Left ventricle myocardium inferior (tissue), 1 donor: ENCODE measurements at regions not wholly inside any gene's neighbourhood (a gene's known extent, or its start where the extent isn't known, plus 50 kb on each side); places are given as distances from the start of the nearest gene placed in this dataset.

Source experiments
- DNase-seq: peaks from one replicate; pipeline ENCODE4 v3.0.0-alpha.2; 2020
- H3K27ac ChIP-seq: fragments of 200-600 bp; replicated peaks from 2 replicates; pipeline ENCODE4 v1.8.0; 2021
- H3K27me3 ChIP-seq: fragments of 200-600 bp; 2 replicates; pipeline ENCODE4 v1.8.0; 2021; ENCODE audit warnings: low read depth
- H3K36me3 ChIP-seq: fragments of 200-600 bp; 2 replicates; pipeline ENCODE4 v1.8.0; 2021
- H3K4me1 ChIP-seq: fragments of 200-600 bp; 2 replicates; pipeline ENCODE4 v1.8.0; 2021
- H3K4me3 ChIP-seq: fragments of 200-600 bp; 2 replicates; pipeline ENCODE4 v1.8.0; 2021; ENCODE audit warnings: mild to moderate bottlenecking, moderate library complexity
- H3K9me3 ChIP-seq: fragments of 200-600 bp; replicated peaks from 2 replicates; pipeline ENCODE4 v1.8.0; 2021
- CTCF ChIP-seq: fragments of 200-600 bp; IDR thresholded peaks from 2 replicates; pipeline ENCODE4 v1.8.0; 2021; ENCODE audit warnings: antibody characterized with exemption, mild to moderate bottlenecking, borderline replicate concordance
- intact Hi-C: fragments of 100-400 bp; cut with micrococcal nuclease; formaldehyde crosslinking; loops from one replicate; pipeline ENCODE4 v1.11.0; 2022
- donor health status: DM: no; HTN: yes; CAD: no; lungs with severe emphysema.

- no peaks in the 10 kb centered on the region for H3K36me3 ChIP-seq
- H3K9me3 ChIP-seq: no peaks in the 10 kb centered on the region
- H3K4me3 ChIP-seq: no peak overlapping the region
- H3K27me3 ChIP-seq: no peaks in the 10 kb centered on the region
- no peak for TF ChIP-seq CTCF
- no peak overlapping the region for H3K27ac ChIP-seq
- intact Hi-C loops: no loop called here
- no peak for DNase-seq
- H3K4me1 ChIP-seq: no peaks in the 10 kb centered on the region
Measured at GRCh38 chr10:108078263-108078662, 913.8 kb upstream of the SORCS1 start.

GRCh38 chr10:108072466-108072865 lies 908.0 kb upstream of the SORCS1 start:
- no peak overlapping the region for H3K4me3 ChIP-seq
- no peaks in the 10 kb centered on the region for H3K36me3 ChIP-seq
- intact Hi-C loops: no loop called here
- no peaks in the 10 kb centered on the region for H3K27me3 ChIP-seq
- H3K27ac ChIP-seq: no peak overlapping the region
- TF ChIP-seq CTCF: no peak
- H3K9me3 ChIP-seq: no peaks in the 10 kb centered on the region
- DNase-seq: no peak
- H3K4me1 ChIP-seq: no peaks in the 10 kb centered on the region

GRCh38 chr10:108070789-108071188 lies 906.3 kb upstream of the SORCS1 start:
- no peaks in the 10 kb centered on the region for H3K4me1 ChIP-seq
- no peaks in the 10 kb centered on the region for H3K27me3 ChIP-seq
- no peaks in the 10 kb centered on the region for H3K9me3 ChIP-seq
- H3K4me3 ChIP-seq: no peak overlapping the region
- intact Hi-C loops: no loop called here
- no peak for DNase-seq
- TF ChIP-seq CTCF: no peak
- no peaks in the 10 kb centered on the region for H3K36me3 ChIP-seq
- no peak overlapping the region for H3K27ac ChIP-seq

GRCh38 chr10:108069096-108069495 lies 904.6 kb upstream of the SORCS1 start:
- Histone ChIP-seq H3K27ac (no peak overlapping the region), H3K36me3 (no peaks in the 10 kb centered on the region), H3K27me3 (no peaks in the 10 kb centered on the region), H3K4me3 (no peak overlapping the region), H3K9me3 (no peaks in the 10 kb centered on the region), H3K4me1 (no peaks in the 10 kb centered on the region)
- no peak for TF ChIP-seq CTCF
- DNase-seq: no peak
- intact Hi-C loops: no loop called here

- Histone ChIP-seq H3K4me3 (no peak overlapping the region), H3K4me1 (no peaks in the 10 kb centered on the region), H3K9me3 (no peaks in the 10 kb centered on the region), H3K27ac (no peak overlapping the region), H3K27me3 (no peaks in the 10 kb centered on the region), H3K36me3 (no peaks in the 10 kb centered on the region)
- DNase-seq: no peak
- intact Hi-C loops: no loop called here
- no peak for TF ChIP-seq CTCF
Measured at GRCh38 chr10:108064746-108065260, 900.3 kb upstream of the SORCS1 start.

- Histone ChIP-seq H3K4me1 (no peaks in the 10 kb centered on the region), H3K4me3 (no peak overlapping the region), H3K27ac (no peak overlapping the region), H3K9me3 (no peaks in the 10 kb centered on the region), H3K36me3 (no peaks in the 10 kb centered on the region), H3K27me3 (no peaks in the 10 kb centered on the region)
- TF ChIP-seq CTCF: no peak
- DNase-seq: no peak
- intact Hi-C loops: no loop called here
Measured at GRCh38 chr10:108060246-108060645, 895.7 kb upstream of the SORCS1 start.
